Thoracic aorta (tissue), 2 donors: ENCODE measurements at regions not wholly inside any gene's neighbourhood (a gene's known extent, or its start where the extent isn't known, plus 50 kb on each side); places are given as distances from the start of the nearest gene placed in this dataset.

ENCODE experiments used
- ATAC-seq: fragments of 150-250 bp; one replicate; pipeline ENCODE4 v1.8.0; 2017; ENCODE audit warnings: low read depth; ENCODE audit not compliant: insufficient number of reproducible peaks, low FRiP score
- DNase-seq: peaks from one replicate; pipeline ENCODE4 v3.0.0-alpha.2; 2020; ENCODE audit warnings: low spot score
- H3K27ac ChIP-seq, 2 donors: fragments of 200-600 bp; sonication (generic); 1 replicate in 1 of 2; 2 replicates in 1 of 2; pipeline ENCODE4 v1.5.1; 2016; ENCODE audit warnings: mild to moderate bottlenecking in 2 of 2, moderate library complexity in 2 of 2
- H3K27me3 ChIP-seq: fragments of 200-600 bp; sonication (generic); replicated peaks from 2 replicates; pipeline ENCODE4 v1.6.0; 2016; ENCODE audit warnings: mild to moderate bottlenecking; ENCODE audit not compliant: insufficient read depth
- H3K36me3 ChIP-seq: fragments of 200-600 bp; sonication (generic); one replicate; pipeline ENCODE4 v1.5.1; 2016
- H3K4me1 ChIP-seq, 2 donors: fragments of 200-600 bp; sonication (generic); 1 replicate in 1 of 2; 2 replicates in 1 of 2; pipeline versions ENCODE4 v1.5.1 to v1.6.0; 2016; ENCODE audit warnings: low read depth in 2 of 2, mild to moderate bottlenecking in 1 of 2; ENCODE audit not compliant: control insufficient read depth in 1 of 2
- H3K4me3 ChIP-seq: fragments of 200-600 bp; sonication (generic); 2 replicates; pipeline ENCODE4 v1.5.1; 2016; ENCODE audit warnings: mild to moderate bottlenecking
- H3K9me3 ChIP-seq: fragments of 200-600 bp; sonication (generic); 2 replicates; pipeline ENCODE4 v1.5.1; 2016
- CTCF ChIP-seq: fragments of 200-600 bp; sonication (generic); IDR thresholded peaks from one replicate; pipeline ENCODE4 v1.5.1; 2019; ENCODE audit warnings: antibody characterized with exemption

DNA sequence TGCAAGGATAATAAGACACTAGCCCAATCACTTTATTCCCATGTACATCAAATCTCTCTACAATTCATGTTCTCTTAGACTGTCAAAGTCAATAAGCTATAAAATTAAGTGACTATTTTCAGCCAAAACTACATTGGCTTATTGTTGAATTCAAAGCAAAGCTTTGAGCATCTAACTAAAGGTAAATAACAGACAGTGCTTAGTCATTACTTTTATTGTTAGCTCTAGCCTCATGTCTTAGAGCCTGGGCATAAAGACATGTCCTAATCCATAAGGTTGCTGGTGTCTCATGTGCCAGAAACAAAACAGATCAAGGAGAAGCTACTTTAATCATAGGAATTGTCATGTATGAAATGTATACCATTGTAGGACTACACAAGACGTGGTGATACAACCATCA lies 103.1 kb upstream of the UNC5C start:
- H3K36me3 ChIP-seq = no peaks in the 10 kb centered on the region
- no peaks in the 10 kb centered on the region for H3K4me1 ChIP-seq
- no peaks in the 10 kb centered on the region for H3K27me3 ChIP-seq
- DNase-seq = no peak
- H3K4me3 ChIP-seq = no peak overlapping the region
- peaks cover 6% of the 10 kb centered on the region for H3K9me3 ChIP-seq
- no peak for ATAC-seq
- no peak for TF ChIP-seq CTCF
- H3K27ac ChIP-seq = no peak overlapping the region

- Histone ChIP-seq H3K4me3 (no peak overlapping the region), H3K27ac (no peak overlapping the region), H3K36me3 (no peaks in the 10 kb centered on the region), H3K4me1 (no peaks in the 10 kb centered on the region), H3K27me3 (no peaks in the 10 kb centered on the region), H3K9me3 (no peaks in the 10 kb centered on the region)
- DNase-seq (no peak), ATAC-seq (no peak)
- no peak for TF ChIP-seq CTCF
Observed at GRCh38 chr4:95644417-95644816, 95.6 kb upstream of the UNC5C start.

DNA sequence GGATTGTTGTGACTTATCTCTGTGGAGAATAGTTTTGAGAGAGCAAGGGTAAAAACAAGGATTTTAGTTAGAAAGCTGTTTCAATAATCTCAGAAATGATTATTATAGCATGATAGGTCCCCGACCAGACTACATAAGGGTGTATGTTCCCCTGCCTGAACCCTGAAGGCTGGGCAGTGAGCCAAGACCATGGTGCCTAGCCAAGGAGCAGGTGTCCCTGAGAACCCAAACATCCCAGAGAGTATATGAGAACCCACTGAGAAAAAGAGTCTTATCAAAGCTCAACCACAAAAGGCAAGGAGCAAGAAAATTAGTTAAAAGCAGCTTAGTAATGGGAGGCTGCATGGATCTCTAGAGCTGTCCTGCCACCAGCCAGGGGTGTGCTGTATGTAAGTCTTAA lies 94.9 kb upstream of the UNC5C start:
- Histone ChIP-seq H3K4me3 (no peak overlapping the region), H3K36me3 (no peaks in the 10 kb centered on the region), H3K27ac (no peak overlapping the region), H3K9me3 (no peaks in the 10 kb centered on the region), H3K4me1 (no peaks in the 10 kb centered on the region), H3K27me3 (no peaks in the 10 kb centered on the region)
- ATAC-seq (no peak), DNase-seq (no peak)
- no peak for TF ChIP-seq CTCF

DNA sequence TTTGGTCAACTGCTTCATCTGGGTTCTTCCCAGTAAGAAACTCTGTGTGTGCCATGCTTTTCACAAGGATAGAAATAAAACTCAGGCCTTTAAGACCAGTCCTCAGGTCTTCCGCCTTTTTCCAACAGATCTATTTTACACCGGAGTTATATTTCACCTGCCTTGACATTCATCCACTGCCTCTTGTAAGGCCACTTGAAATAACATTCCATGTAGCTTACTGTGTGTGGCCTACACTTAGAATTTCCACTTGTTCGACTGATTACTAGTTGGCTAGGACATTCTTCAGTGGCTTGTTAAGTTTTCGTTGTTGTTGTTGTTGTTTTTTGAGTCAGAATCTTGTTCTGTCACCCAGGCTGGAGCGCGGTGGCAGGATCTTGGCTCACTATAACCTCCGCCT lies 92.8 kb upstream of the UNC5C start:
- DNase-seq = no peak

DNA sequence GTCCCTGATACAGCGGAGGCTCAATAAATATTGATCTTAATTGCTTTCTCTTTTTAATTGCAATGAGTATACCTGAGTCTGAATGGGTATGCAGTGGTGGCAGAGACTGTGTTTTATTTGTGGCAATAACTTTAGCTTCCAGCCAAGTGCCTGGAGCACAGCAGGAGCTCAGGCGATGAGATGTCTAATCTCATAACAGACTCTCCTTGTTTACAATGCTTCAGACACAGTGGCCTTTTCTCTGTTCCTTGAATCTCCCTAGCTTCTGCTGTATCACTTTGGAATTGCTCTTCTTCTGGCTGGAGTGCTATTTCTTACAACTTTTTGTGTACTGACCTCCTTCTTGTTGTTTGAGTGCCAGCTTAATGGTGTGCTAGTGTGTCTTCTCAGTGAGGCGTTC lies 91.5 kb upstream of the UNC5C start:
- Histone ChIP-seq H3K9me3 (no peaks in the 10 kb centered on the region), H3K4me1 (no peaks in the 10 kb centered on the region), H3K36me3 (no peaks in the 10 kb centered on the region), H3K27me3 (no peaks in the 10 kb centered on the region), H3K4me3 (no peak overlapping the region), H3K27ac (no peak overlapping the region)
- DNase-seq (no peak), ATAC-seq (no peak)
- no peak for TF ChIP-seq CTCF

More for the DNA sequence above, 92.8 kb upstream of the UNC5C start:
- Histone ChIP-seq H3K27me3 (no peaks in the 10 kb centered on the region), H3K27ac (no peak overlapping the region), H3K4me3 (no peak overlapping the region), H3K4me1 (no peaks in the 10 kb centered on the region), H3K9me3 (no peaks in the 10 kb centered on the region), H3K36me3 (no peaks in the 10 kb centered on the region)
- no peak for ATAC-seq
- no peak for TF ChIP-seq CTCF
